ENCODE measurements at regions not wholly inside any gene's neighbourhood (a gene's known extent, or its start where the extent isn't known, plus 50 kb on each side); places are given as distances from the start of the nearest gene placed in this dataset.
A peak's percentile ranks its signal among the peaks of the same experiment; 100 is the strongest.

DNA sequence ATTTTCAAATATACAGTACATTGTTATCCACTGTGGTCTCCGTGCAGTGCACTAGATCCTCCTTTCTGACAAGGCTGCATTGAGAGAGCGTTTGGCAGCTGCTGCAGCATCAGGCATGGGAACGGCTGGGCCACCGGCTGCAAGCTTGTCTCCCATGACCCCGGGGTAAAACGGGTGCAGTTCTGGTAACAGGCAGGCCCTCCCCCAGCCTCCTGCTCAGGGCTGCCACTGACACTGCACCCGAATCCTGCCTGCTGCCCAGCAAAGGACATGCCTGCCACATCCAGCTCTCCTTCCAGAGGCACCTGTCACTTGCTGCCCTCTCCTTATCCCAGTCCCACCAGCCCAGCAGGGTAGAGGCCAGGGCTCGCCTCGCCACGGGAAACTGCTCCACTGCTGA, 124.5 kb upstream of the TMEM45B start:
- Histone ChIP-seq H3K36me3 (ENCODE audit: control insufficient read depth, insufficient read depth, low read length) (no peaks in the 10 kb centered on the region), H3K4me3 (replicated peaks; ENCODE audit: low read depth, low read length) (no peak overlapping the region), H3K27me3 (replicated peaks; ENCODE audit: control insufficient read depth, insufficient read depth, low read length) (no peaks in the 10 kb centered on the region)
- TF ChIP-seq, protein P1, sequence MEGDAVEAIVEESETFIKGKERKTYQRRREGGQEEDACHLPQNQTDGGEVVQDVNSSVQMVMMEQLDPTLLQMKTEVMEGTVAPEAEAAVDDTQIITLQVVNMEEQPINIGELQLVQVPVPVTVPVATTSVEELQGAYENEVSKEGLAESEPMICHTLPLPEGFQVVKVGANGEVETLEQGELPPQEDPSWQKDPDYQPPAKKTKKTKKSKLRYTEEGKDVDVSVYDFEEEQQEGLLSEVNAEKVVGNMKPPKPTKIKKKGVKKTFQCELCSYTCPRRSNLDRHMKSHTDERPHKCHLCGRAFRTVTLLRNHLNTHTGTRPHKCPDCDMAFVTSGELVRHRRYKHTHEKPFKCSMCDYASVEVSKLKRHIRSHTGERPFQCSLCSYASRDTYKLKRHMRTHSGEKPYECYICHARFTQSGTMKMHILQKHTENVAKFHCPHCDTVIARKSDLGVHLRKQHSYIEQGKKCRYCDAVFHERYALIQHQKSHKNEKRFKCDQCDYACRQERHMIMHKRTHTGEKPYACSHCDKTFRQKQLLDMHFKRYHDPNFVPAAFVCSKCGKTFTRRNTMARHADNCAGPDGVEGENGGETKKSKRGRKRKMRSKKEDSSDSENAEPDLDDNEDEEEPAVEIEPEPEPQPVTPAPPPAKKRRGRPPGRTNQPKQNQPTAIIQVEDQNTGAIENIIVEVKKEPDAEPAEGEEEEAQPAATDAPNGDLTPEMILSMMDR (IDR thresholded peaks at IDR 0.05; ENCODE audit: insufficient read depth, low read length, poor library complexity, severe bottlenecking): no peak
- DNase-seq (ENCODE audit: extremely low read depth, insufficient read length): no peak

DNA sequence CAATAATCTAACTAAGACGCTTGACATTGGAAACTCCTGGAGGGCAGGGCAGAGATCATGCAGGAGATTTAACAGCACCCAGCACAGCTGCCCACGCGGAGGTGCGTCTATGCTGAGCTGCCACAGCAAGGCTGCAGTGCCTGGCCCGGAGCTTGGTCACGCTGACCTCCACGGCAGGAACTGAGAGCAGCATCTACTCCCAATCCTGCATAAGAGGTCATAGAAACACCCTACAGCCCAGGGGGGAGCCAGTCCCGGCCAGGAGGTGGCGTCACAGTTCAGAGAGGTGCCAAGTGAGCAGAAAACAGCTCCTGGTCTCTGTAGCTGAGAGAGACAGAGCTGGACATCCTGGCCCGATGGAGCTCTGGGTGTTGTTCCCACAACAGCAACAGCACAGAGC, 121.1 kb upstream of the TMEM45B start:
- Histone ChIP-seq H3K36me3 (ENCODE audit: control insufficient read depth, insufficient read depth, low read length) (no peaks in the 10 kb centered on the region), H3K27me3 (replicated peaks; ENCODE audit: control insufficient read depth, insufficient read depth, low read length) (no peaks in the 10 kb centered on the region; the same call in 1 of the 2 replicates), H3K4me3 (replicated peaks; ENCODE audit: low read depth, low read length) (no peak overlapping the region)
- DNase-seq (ENCODE audit: extremely low read depth, insufficient read length): no peak
- TF ChIP-seq, protein P1 (IDR thresholded peaks at IDR 0.05; ENCODE audit: insufficient read depth, low read length, poor library complexity, severe bottlenecking): peak; percentile 40

DNA sequence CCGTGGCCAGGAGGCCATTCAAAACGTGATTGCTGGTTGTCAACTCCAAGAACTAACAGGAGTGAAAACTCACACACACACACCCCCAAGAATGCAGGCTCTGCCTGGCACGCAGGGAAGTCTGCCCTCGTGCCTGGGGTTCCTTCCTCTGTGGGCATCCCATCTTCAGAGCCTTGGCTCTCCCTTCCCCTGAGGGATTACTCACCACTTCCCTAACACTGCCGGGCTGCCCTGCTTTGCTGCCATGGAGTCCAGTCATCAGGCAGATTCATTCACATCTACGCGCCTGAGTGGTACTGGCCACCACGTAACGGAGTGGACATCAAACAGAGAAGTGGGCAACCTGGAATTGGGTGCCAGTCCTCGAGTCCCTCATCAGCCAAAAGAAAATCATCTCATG, 120.7 kb upstream of the TMEM45B start:
- DNase-seq (ENCODE audit: extremely low read depth, insufficient read length): no peak
- TF ChIP-seq, protein P1 (IDR thresholded peaks at IDR 0.05; ENCODE audit: insufficient read depth, low read length, poor library complexity, severe bottlenecking): no peak
- Histone ChIP-seq H3K36me3 (ENCODE audit: control insufficient read depth, insufficient read depth, low read length) (no peaks in the 10 kb centered on the region), H3K27me3 (replicated peaks; ENCODE audit: control insufficient read depth, insufficient read depth, low read length) (no peaks in the 10 kb centered on the region; the same call in 1 of the 2 replicates), H3K4me3 (replicated peaks; ENCODE audit: low read depth, low read length) (no peak overlapping the region)

DNA sequence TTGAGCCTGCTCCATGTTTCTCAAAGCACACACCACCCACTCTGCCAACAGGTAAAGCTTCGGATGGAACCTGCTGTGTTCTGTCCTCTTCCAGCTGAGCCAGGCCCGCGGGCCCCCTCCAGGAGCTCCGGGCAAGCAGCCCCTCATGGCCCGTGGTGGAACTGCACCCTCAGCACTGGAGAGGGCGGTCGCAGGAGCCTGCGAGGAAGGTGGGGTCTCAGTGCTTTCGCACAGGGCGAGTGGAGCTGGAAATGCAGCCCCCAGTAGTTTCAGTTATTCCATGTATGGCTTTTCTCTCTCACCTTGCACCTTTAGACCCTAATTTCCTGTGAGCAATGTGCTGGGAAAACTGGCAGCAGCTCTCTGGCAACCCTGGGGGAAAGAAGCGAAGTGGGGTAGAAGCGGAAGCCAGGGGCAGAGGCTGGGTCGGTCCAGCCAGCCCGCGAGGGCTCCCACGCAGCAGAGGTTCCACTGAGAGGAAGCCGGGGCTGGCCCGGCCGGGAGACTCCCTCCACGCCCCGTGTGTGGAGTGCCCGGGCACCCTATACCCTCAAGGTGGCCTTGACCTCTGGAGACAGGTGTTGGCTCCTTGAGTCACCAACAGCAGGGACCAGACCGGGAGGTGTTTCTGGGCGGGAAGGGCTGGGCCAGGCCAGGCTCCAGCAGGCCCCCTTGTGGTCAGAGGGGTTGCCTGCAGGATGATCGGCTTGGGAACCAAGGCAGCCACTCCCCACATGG, 119.9 kb upstream of the TMEM45B start:
- peak; percentile 20 for DNase-seq (ENCODE audit: extremely low read depth, insufficient read length)
- Histone ChIP-seq H3K36me3 (ENCODE audit: control insufficient read depth, insufficient read depth, low read length) (no peaks in the 10 kb centered on the region), H3K4me3 (replicated peaks; ENCODE audit: low read depth, low read length) (no peak overlapping the region), H3K27me3 (replicated peaks; ENCODE audit: control insufficient read depth, insufficient read depth, low read length) (no peaks in the 10 kb centered on the region; the same call in 1 of the 2 replicates)
- TF ChIP-seq, protein P1 (IDR thresholded peaks at IDR 0.05; ENCODE audit: insufficient read depth, low read length, poor library complexity, severe bottlenecking): peak; percentile 78

DNA sequence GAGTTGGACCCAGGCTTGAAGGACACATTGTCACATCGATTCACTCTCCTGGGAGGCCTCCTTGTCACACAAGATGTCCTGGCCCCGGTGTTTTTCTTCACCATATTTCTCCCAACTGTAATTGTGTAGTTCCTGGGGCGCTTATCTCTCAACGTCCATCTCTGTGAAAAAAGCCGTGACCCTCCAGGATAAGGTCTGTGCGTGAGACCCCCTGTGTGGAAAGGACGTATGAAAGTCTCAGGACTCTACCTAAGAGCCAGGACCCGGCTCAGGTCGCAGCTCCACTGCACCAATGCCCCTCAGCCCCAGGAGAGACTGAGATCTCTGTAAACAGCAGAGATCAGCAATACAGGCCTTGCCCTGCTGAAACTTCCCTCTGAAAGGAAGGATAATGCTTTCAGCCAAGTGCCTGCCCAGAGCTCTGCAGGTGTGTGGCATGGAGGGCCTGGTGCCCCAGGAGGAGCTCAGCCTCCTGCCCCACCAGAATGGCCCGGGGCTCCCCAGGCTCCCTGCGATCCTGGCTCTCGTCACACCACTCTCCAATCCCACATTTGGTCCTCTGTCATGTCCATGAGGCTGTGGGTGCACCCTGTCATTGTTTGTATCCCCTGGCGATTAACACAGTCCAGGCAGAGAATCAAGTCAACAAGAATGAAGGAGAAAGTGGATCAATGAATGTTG, 119.2 kb upstream of the TMEM45B start:
- TF ChIP-seq, protein P1 (IDR thresholded peaks at IDR 0.05; ENCODE audit: insufficient read depth, low read length, poor library complexity, severe bottlenecking): no peak
- Histone ChIP-seq H3K27me3 (replicated peaks; ENCODE audit: control insufficient read depth, insufficient read depth, low read length) (no peaks in the 10 kb centered on the region; the same call in 1 of the 2 replicates), H3K4me3 (replicated peaks; ENCODE audit: low read depth, low read length) (no peak overlapping the region), H3K36me3 (ENCODE audit: control insufficient read depth, insufficient read depth, low read length) (no peaks in the 10 kb centered on the region)
- no peak for DNase-seq (ENCODE audit: extremely low read depth, insufficient read length)

All from GM06990 (cell line).